H1 (cell line): ENCODE measurements at regions not wholly inside any gene's neighbourhood (a gene's known extent, or its start where the extent isn't known, plus 50 kb on each side); places are given as distances from the start of the nearest gene placed in this dataset.

Source experiments
- CTCF ChIA-PET: fragments of 300-600 bp; sonication (Branson Sonifier 250); formaldehyde crosslinking; loops from one replicate; lab custom pipeline; 2021; ENCODE audit not compliant: partially characterized antibody; lab: Charles Lee
- POLR2A ChIA-PET: fragments of 300-600 bp; sonication (Branson Sonifier 250); formaldehyde crosslinking; loops from one replicate; lab custom pipeline; 2021; ENCODE audit warnings: inconsistent platforms; ENCODE audit not compliant: partially characterized antibody; lab: Charles Lee
- DNase-seq, 2 experiments: peaks; one replicate each; pipeline versions ENCODE4 v3.0.0 to v3.0.0-alpha.2; 2010 to 2022; ENCODE audit warnings: low spot score in 2 of 2, low read depth in 1 of 2, mixed read lengths in 1 of 2
- FAIRE-seq: peaks from 2 replicates; lab custom pipeline; 2011; peaks lifted over from hg19 to GRCh38; lab: Jason Lieb, UNC
- H2AFZ ChIP-seq: 2 replicates; pipeline ENCODE4 v1.8.1; 2012; ENCODE audit warnings: low read length, inconsistent platforms
- H2AK5ac ChIP-seq: 2 replicates; pipeline ENCODE4 v1.6.1; 2013; ENCODE audit warnings: low read depth, low read length
- H2BK120ac ChIP-seq: replicated peaks from 2 replicates; pipeline ENCODE3; 2013; ENCODE audit warnings: low read depth, low read length, inconsistent platforms
- H2BK12ac ChIP-seq: 2 replicates; pipeline ENCODE4 v1.6.1; 2013; ENCODE audit warnings: low read depth, low read length
- H2BK15ac ChIP-seq: 2 replicates; pipeline ENCODE4 v1.6.1; 2013; ENCODE audit warnings: low read length
- H2BK20ac ChIP-seq: 2 replicates; pipeline ENCODE4 v1.6.1; 2013; ENCODE audit warnings: low read length
- H2BK5ac ChIP-seq: 2 replicates; pipeline ENCODE4 v1.6.1; 2013; ENCODE audit warnings: low read depth, low read length
- H3K14ac ChIP-seq: 2 replicates; pipeline ENCODE4 v1.6.1; 2013; ENCODE audit warnings: inconsistent platforms; ENCODE audit not compliant: insufficient read length
- H3K18ac ChIP-seq: 2 replicates; pipeline ENCODE4 v1.6.1; 2013; ENCODE audit warnings: low read length; ENCODE audit errors: extremely low read depth
- H3K23ac ChIP-seq: 2 replicates; pipeline ENCODE4 v1.6.1; 2013; ENCODE audit warnings: inconsistent platforms; ENCODE audit not compliant: insufficient read length
- H3K23me2 ChIP-seq: 2 replicates; pipeline ENCODE4 v1.6.1; 2013; ENCODE audit warnings: low read depth, low read length
- H3K27ac ChIP-seq: 2 replicates; pipeline ENCODE4 v1.6.1; 2011; ENCODE audit warnings: low read depth, low read length, inconsistent platforms
- H3K27me3 ChIP-seq, 4 experiments: replicated peaks in 1 of 4; 1 replicate in 1 of 4; 2 replicates in 3 of 4; pipeline versions ENCODE4 v1.6.1 to v1.8.1; 2011 to 2013; ENCODE audit warnings: low read length in 3 of 4, mild to moderate bottlenecking in 3 of 4, inconsistent platforms in 2 of 4, mixed read lengths in 2 of 4, moderate library complexity in 1 of 4; ENCODE audit not compliant: control insufficient read depth in 3 of 4, insufficient read depth in 3 of 4; ENCODE audit errors: extremely low read depth in 1 of 4
- H3K36me3 ChIP-seq, 4 experiments: 2 replicates each; pipeline versions ENCODE4 v1.6.1 to v1.8.1; 2011 to 2013; ENCODE audit warnings: mild to moderate bottlenecking in 4 of 4, low read length in 3 of 4, moderate library complexity in 2 of 4, control low read depth in 1 of 4, inconsistent platforms in 1 of 4; ENCODE audit not compliant: insufficient read depth in 4 of 4, control insufficient read depth in 2 of 4
- H3K4ac ChIP-seq: replicated peaks from 2 replicates; pipeline ENCODE3; 2013; ENCODE audit warnings: low read length, low read depth, mixed read lengths, inconsistent platforms; ENCODE audit not compliant: insufficient read length
- H3K4me1 ChIP-seq, 4 experiments: replicated peaks in 1 of 4; 1 replicate in 1 of 4; 2 replicates in 3 of 4; pipeline versions ENCODE4 v1.6.1 to v1.8.1; 2011 to 2013; ENCODE audit warnings: low read length in 3 of 4, inconsistent platforms in 2 of 4, mixed read lengths in 1 of 4; ENCODE audit not compliant: insufficient read depth in 4 of 4, control insufficient read depth in 3 of 4
- H3K4me2 ChIP-seq, 2 experiments: 2 replicates each; pipeline versions ENCODE4 v1.6.1 to v1.8.1; 2011 to 2013; ENCODE audit warnings: low read depth in 2 of 2, low read length in 2 of 2, control low read depth in 1 of 2, inconsistent platforms in 1 of 2, mild to moderate bottlenecking in 1 of 2; ENCODE audit not compliant: insufficient read depth in 1 of 2
- H3K4me3 ChIP-seq, 4 experiments: fragments of 200-600, 300-600 bp in 1 of 4; sonication (generic), shearing (Covaris generic), sonication (Bioruptor Twin) in 1 of 4; 2 replicates each; pipeline versions ENCODE4 v1.5.1 to v1.8.1; 2011 to 2016; ENCODE audit warnings: low read length in 4 of 4, low read depth in 3 of 4, control low read depth in 2 of 4, inconsistent platforms in 2 of 4, mild to moderate bottlenecking in 2 of 4, mixed read lengths in 1 of 4, moderate library complexity in 1 of 4; ENCODE audit not compliant: insufficient read depth in 2 of 4; ENCODE audit errors: extremely low read depth in 1 of 4
- H3K56ac ChIP-seq: replicated peaks from 2 replicates; pipeline ENCODE3; 2013; ENCODE audit warnings: low read depth, mild to moderate bottlenecking, mixed read lengths, low read length, inconsistent platforms; ENCODE audit not compliant: insufficient read length
- H3K79me1 ChIP-seq: 2 replicates; pipeline ENCODE4 v1.6.1; 2013; ENCODE audit warnings: low read depth, low read length, control low read depth
- H3K79me2 ChIP-seq, 2 experiments: 2 replicates each; pipeline versions ENCODE4 v1.6.1 to v1.8.1; 2012 to 2013; ENCODE audit warnings: low read length in 2 of 2, mild to moderate bottlenecking in 2 of 2, inconsistent platforms in 1 of 2; ENCODE audit not compliant: insufficient read depth in 2 of 2, control insufficient read depth in 1 of 2
- H3K9ac ChIP-seq, 4 experiments: replicated peaks in 1 of 4; 1 replicate in 1 of 4; 2 replicates in 3 of 4; pipeline versions ENCODE4 v1.6.1 to v1.8.1; 2011 to 2013; ENCODE audit warnings: low read depth in 3 of 4, low read length in 3 of 4, control low read depth in 2 of 4, mild to moderate bottlenecking in 2 of 4, moderate library complexity in 2 of 4, inconsistent platforms in 1 of 4; ENCODE audit errors: extremely low read depth in 1 of 4
- H3K9me3 ChIP-seq, 2 experiments: 2 replicates each; pipeline versions ENCODE4 v1.6.1 to v1.8.1; 2012 to 2013; ENCODE audit warnings: mild to moderate bottlenecking in 2 of 2, moderate library complexity in 2 of 2, control low read depth in 1 of 2, inconsistent platforms in 1 of 2, low read depth in 1 of 2, low read length in 1 of 2, mixed read lengths in 1 of 2; ENCODE audit not compliant: insufficient read depth in 2 of 2
- H4K20me1 ChIP-seq, 2 experiments: replicated peaks in 1 of 2; 2 replicates each; pipeline versions ENCODE3 to v1.8.1; 2011 to 2013; ENCODE audit warnings: inconsistent platforms in 2 of 2, low read length in 2 of 2, mild to moderate bottlenecking in 1 of 2; ENCODE audit not compliant: insufficient read depth in 2 of 2, control insufficient read depth in 1 of 2
- H4K5ac ChIP-seq: 2 replicates; pipeline ENCODE4 v1.6.1; 2013; ENCODE audit warnings: low read length, low read depth, mixed read lengths, inconsistent platforms; ENCODE audit not compliant: insufficient read length
- H4K8ac ChIP-seq: 2 replicates; pipeline ENCODE4 v1.8.0; 2013; ENCODE audit warnings: mild to moderate bottlenecking, moderate library complexity, low read length, inconsistent platforms; ENCODE audit not compliant: insufficient read depth; ENCODE audit errors: extremely low read depth
- H4K91ac ChIP-seq: replicated peaks from 2 replicates; pipeline ENCODE3; 2013; ENCODE audit warnings: low read length, mixed read lengths, inconsistent platforms; ENCODE audit not compliant: insufficient read length
- EGR1 ChIP-seq: IDR thresholded peaks from 2 replicates; pipeline ENCODE4 v1.6.1; 2011; ENCODE audit warnings: low read depth, low read length, borderline replicate concordance
- NANOG ChIP-seq: IDR thresholded peaks from 2 replicates; pipeline ENCODE4 v1.6.1; 2011; ENCODE audit warnings: low read length, low read depth, mild to moderate bottlenecking, inconsistent platforms; ENCODE audit not compliant: insufficient read depth, poor library complexity, severe bottlenecking
- POLR2A ChIP-seq, 2 experiments: IDR thresholded peaks; 1 replicate in 1 of 2; 2 replicates in 1 of 2; pipeline ENCODE4 v1.6.1; 2011; ENCODE audit warnings: low read depth in 2 of 2, low read length in 2 of 2, mild to moderate bottlenecking in 2 of 2; ENCODE audit errors: control extremely low read depth in 1 of 2
- RBBP5 ChIP-seq: IDR thresholded peaks from 2 replicates; pipeline ENCODE4 v1.7.1; 2012; ENCODE audit warnings: low read depth, mild to moderate bottlenecking, inconsistent platforms, low read length, moderate library complexity, borderline replicate concordance
- TAF1 ChIP-seq: IDR thresholded peaks from 2 replicates; pipeline ENCODE4 v1.6.1; 2011; ENCODE audit warnings: mild to moderate bottlenecking, low read depth, low read length
- WGBS, 2 experiments: shearing (Covaris generic) in 1 of 2; methylation state at CpG; one replicate each; pipeline versions ENCODE4 v1.1.6 to v1.1.7; 2013 to 2015; ENCODE audit warnings: low lambda C conversion rate in 2 of 2, mixed read lengths in 2 of 2, inconsistent platforms in 1 of 2, low coverage in 1 of 2, missing lambda C conversion rate in 1 of 2; ENCODE audit not compliant: insufficient replicate concordance in 2 of 2, insufficient coverage in 1 of 2, insufficient read length in 1 of 2; ENCODE audit errors: extremely low coverage in 1 of 2, missing lambda C conversion rate in 1 of 2; 5-methylcytosine and 5-hydroxymethylcytosine counted together
- TF ChIP-seq, protein P1 (sequence below): IDR thresholded peaks from 2 replicates; pipeline ENCODE4 v1.6.1; 2011; ENCODE audit warnings: low read depth, mild to moderate bottlenecking, low read length; ENCODE audit not compliant: insufficient read depth

GRCh38 chr4:126215759-126216158 lies 901.0 kb downstream of the FAT4 start:
- no peaks in the 10 kb centered on the region for H4K20me1 ChIP-seq
- no peak overlapping the region for H3K27ac ChIP-seq
- no peaks in the 10 kb centered on the region for H3K79me1 ChIP-seq
- no peaks in the 10 kb centered on the region for H3K27me3 ChIP-seq
- H3K4me1 ChIP-seq = no peaks in the 10 kb centered on the region
- no peak overlapping the region for H3K14ac ChIP-seq
- H2AFZ ChIP-seq = no peak overlapping the region
- FAIRE-seq (no peak), DNase-seq (no peak)
- H2BK12ac ChIP-seq = no peak overlapping the region
- no peaks in the 10 kb centered on the region for H3K9me3 ChIP-seq
- no peaks in the 10 kb centered on the region for H3K23me2 ChIP-seq
- ChIA-PET CTCF (no interaction called here), POLR2A (no interaction called here)
- no peak overlapping the region for H3K9ac ChIP-seq
- no peak overlapping the region for H2BK5ac ChIP-seq
- no peaks in the 10 kb centered on the region for H3K79me2 ChIP-seq
- H3K36me3 ChIP-seq = no peaks in the 10 kb centered on the region
- no peak overlapping the region for H3K18ac ChIP-seq
- no peak for TF ChIP-seq NANOG
- TF ChIP-seq EGR1 = no peak
- TF ChIP-seq POLR2A (IDR thresholded peaks at IDR 0.05; ENCODE audit: control extremely low read depth in 1 of 2, low read depth in 2 of 2, low read length in 2 of 2) = no peak
- TF ChIP-seq, protein P1, sequence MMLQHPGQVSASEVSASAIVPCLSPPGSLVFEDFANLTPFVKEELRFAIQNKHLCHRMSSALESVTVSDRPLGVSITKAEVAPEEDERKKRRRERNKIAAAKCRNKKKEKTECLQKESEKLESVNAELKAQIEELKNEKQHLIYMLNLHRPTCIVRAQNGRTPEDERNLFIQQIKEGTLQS = no peak
- TF ChIP-seq TAF1 = no peak
- no peak for TF ChIP-seq RBBP5
- no peak overlapping the region for H2AK5ac ChIP-seq
- no peak overlapping the region for H2BK20ac ChIP-seq
- 83% methylated on average over 1 of the region's 1 CpG; no CpG with 5 or more reads in 1 of the 2 experiments for WGBS, 2 experiments
- H3K56ac ChIP-seq = no peak overlapping the region
- no peak overlapping the region for H3K23ac ChIP-seq
- H4K5ac ChIP-seq = no peak overlapping the region
- H4K8ac ChIP-seq = no peak overlapping the region
- H3K4ac ChIP-seq = no peak overlapping the region
- no peak overlapping the region for H4K91ac ChIP-seq
- no peak overlapping the region for H2BK15ac ChIP-seq
- no peak overlapping the region for H3K4me3 ChIP-seq
- no peak overlapping the region for H2BK120ac ChIP-seq
- H3K4me2 ChIP-seq = no peak overlapping the region
